ENCODE measurements at regions not wholly inside any gene's neighbourhood (a gene's known extent, or its start where the extent isn't known, plus 50 kb on each side); places are given as distances from the start of the nearest gene placed in this dataset.
"Not testable (repeated sequence)": the region's sequence is repeated elsewhere in the genome, so short reads cannot be mapped to it uniquely, and the experiment has no call there.

GRCh38 chr15:89003865-89004725, 84.2 kb upstream of the ABHD2 start:
- peak; percentile 39 for DNase-seq (ENCODE audit: low read depth)
- TF ChIP-seq CTCF (IDR thresholded peaks at IDR 0.05; ENCODE audit: insufficient read depth, low read depth, low read length, missing control alignments) = peak; percentile 28
- H3K4me3 ChIP-seq (ENCODE audit: low read depth, low read length) = no peak overlapping the region

GRCh38 chr15:89004726-89005030, 83.6 kb upstream of the ABHD2 start:
- DNase-seq (ENCODE audit: low read depth) = no peak
- no peak overlapping the region for H3K4me3 ChIP-seq (ENCODE audit: low read depth, low read length)
- no peak for TF ChIP-seq CTCF (IDR thresholded peaks at IDR 0.05; ENCODE audit: insufficient read depth, low read depth, low read length, missing control alignments)

GRCh38 chr15:89007527-89007926, 80.7 kb upstream of the ABHD2 start:
- H3K4me3 ChIP-seq (ENCODE audit: low read depth, low read length); DNase-seq (ENCODE audit: low read depth): not testable (repeated sequence)

GRCh38 chr15:89007989-89008388, 80.3 kb upstream of the ABHD2 start:
- DNase-seq (ENCODE audit: low read depth) = no peak
- no peak for TF ChIP-seq CTCF (IDR thresholded peaks at IDR 0.05; ENCODE audit: insufficient read depth, low read depth, low read length, missing control alignments)
- no peak overlapping the region for H3K4me3 ChIP-seq (ENCODE audit: low read depth, low read length)

GRCh38 chr15:89009080-89009479, 79.2 kb upstream of the ABHD2 start:
- no peak overlapping the region for H3K4me3 ChIP-seq (ENCODE audit: low read depth, low read length)
- TF ChIP-seq CTCF (IDR thresholded peaks at IDR 0.05; ENCODE audit: insufficient read depth, low read depth, low read length, missing control alignments) = no peak
- DNase-seq (ENCODE audit: low read depth) = no peak

- DNase-seq (ENCODE audit: low read depth) = no peak
- no peak overlapping the region for H3K4me3 ChIP-seq (ENCODE audit: low read depth, low read length)
- no peak for TF ChIP-seq CTCF (IDR thresholded peaks at IDR 0.05; ENCODE audit: insufficient read depth, low read depth, low read length, missing control alignments)
Observed at GRCh38 chr15:89015412-89016097, 72.7 kb upstream of the ABHD2 start.

GRCh38 chr15:89016549-89017041, 71.7 kb upstream of the ABHD2 start:
- TF ChIP-seq CTCF (IDR thresholded peaks at IDR 0.05; ENCODE audit: insufficient read depth, low read depth, low read length, missing control alignments) = no peak
- no peak for DNase-seq (ENCODE audit: low read depth)
- H3K4me3 ChIP-seq (ENCODE audit: low read depth, low read length) = no peak overlapping the region
